OCI-LY7 (cell line): ENCODE measurements at regions not wholly inside any gene's neighbourhood (a gene's known extent, or its start where the extent isn't known, plus 50 kb on each side); places are given as distances from the start of the nearest gene placed in this dataset.

ENCODE experiments used
- EZH2phosphoT487 ChIP-seq: fragments of 200-600 bp; sonication (generic); IDR thresholded peaks from 2 replicates; pipeline ENCODE4 v1.6.1; 2018; ENCODE audit warnings: low read depth, borderline replicate concordance, mild to moderate bottlenecking, mixed run types, antibody characterized with exemption, low read length, moderate library complexity, mixed read lengths
- TF ChIP-seq, protein P1 (sequence below): fragments of 200-600 bp; sonication (generic); conservative IDR thresholded peaks from 2 replicates; pipeline ENCODE4 v1.5.1; 2014; ENCODE audit warnings: mild to moderate bottlenecking, antibody characterized with exemption, low read length, moderate library complexity, mixed read lengths

- TF ChIP-seq, protein P1, sequence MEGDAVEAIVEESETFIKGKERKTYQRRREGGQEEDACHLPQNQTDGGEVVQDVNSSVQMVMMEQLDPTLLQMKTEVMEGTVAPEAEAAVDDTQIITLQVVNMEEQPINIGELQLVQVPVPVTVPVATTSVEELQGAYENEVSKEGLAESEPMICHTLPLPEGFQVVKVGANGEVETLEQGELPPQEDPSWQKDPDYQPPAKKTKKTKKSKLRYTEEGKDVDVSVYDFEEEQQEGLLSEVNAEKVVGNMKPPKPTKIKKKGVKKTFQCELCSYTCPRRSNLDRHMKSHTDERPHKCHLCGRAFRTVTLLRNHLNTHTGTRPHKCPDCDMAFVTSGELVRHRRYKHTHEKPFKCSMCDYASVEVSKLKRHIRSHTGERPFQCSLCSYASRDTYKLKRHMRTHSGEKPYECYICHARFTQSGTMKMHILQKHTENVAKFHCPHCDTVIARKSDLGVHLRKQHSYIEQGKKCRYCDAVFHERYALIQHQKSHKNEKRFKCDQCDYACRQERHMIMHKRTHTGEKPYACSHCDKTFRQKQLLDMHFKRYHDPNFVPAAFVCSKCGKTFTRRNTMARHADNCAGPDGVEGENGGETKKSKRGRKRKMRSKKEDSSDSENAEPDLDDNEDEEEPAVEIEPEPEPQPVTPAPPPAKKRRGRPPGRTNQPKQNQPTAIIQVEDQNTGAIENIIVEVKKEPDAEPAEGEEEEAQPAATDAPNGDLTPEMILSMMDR = no peak
- no peak for TF ChIP-seq EZH2phosphoT487
Observed at GRCh38 chr4:24655971-24656370, 71.6 kb upstream of the DHX15 start.
